Right renal cortex interstitium (tissue), 3 donors: ENCODE measurements at regions not wholly inside any gene's neighbourhood (a gene's known extent, or its start where the extent isn't known, plus 50 kb on each side); places are given as distances from the start of the nearest gene placed in this dataset.
"Not testable (repeated sequence)": the region's sequence is repeated elsewhere in the genome, so short reads cannot be mapped to it uniquely, and the experiment has no call there.

ENCODE experiments used
- DNase-seq, 3 donors: peaks; one replicate each; pipeline ENCODE4 v3.0.0-alpha.2; 2013; ENCODE audit warnings: low read depth in 3 of 3, low spot score in 2 of 3

DNA sequence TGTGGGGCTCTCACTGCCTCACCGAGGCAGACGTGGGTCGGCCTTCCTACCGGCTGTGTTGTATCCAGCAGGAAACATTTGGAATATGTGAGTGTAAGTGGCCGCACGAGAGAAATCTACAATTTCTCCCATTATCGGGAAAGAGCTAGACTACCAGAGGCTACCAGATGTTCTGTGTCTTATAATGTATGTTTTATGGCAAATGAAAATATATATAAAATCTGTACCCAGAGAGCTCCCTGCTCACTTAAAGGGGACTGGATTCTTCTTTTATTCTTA is 69.5 kb upstream of the PITX1 start:
- DNase-seq: peak in 1 of 3 donors; percentile 27

DNA sequence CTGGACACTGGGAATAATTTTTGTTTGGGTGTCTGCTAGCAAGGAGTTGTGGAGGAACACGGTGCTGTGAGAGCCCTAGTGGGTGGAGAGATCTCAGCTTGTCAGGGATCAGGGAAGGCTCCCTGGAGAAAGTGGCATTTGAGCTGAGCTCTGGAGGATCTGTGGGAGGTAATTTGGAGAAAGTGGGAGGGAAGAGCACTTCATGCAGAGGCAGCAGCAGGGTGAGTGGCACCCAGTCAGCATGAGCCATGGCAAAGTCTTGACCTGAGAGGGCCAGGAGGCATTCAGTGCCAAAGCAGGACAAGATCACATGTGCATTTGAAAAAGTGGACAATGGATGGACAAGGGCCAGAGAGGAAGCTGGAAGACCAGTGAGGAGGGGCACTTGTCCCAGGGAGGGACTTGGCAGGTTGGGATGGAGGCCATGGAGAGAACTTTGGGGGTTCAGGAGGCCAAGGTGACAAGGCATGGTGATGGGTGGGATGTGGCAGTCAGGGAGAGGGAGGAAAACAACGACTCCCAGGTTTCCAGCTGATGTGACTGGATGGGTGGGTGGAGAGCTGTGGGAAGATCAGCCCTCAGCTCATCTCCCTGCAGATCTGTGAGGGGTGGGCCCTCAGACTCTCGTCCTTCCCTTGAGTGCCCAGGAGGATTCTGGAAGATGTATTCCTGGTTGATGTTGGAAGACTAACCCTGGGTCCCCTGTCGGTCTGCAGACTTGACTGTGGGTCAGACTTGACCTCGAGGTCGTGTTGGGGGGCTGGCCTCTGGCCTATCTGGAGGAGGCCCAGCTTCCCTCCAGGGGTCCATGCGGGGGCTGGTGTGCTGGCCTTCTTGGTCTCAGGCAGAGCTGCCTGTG is 68.9 kb upstream of the PITX1 start:
- no peak for DNase-seq

DNA sequence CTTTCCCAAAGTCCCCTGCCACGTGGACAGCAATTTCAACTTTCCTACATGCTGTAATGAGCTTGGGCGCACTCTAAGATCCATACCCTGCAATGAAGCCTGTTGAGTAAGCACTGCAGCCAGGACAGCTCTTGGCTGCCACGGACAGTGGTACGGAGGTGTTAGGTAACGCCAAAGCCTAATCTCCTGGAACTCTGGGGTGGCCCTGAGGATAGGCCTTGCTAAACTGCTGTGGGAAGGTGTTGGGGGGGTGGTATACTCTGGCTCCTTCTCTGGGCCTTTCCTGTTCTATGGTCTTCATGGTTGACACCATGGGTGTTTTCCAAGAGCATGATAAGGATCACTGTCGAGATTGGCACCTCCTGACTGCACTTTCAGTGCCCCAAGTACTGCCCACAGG is 66.4 kb upstream of the PITX1 start:
- no peak for DNase-seq

DNA sequence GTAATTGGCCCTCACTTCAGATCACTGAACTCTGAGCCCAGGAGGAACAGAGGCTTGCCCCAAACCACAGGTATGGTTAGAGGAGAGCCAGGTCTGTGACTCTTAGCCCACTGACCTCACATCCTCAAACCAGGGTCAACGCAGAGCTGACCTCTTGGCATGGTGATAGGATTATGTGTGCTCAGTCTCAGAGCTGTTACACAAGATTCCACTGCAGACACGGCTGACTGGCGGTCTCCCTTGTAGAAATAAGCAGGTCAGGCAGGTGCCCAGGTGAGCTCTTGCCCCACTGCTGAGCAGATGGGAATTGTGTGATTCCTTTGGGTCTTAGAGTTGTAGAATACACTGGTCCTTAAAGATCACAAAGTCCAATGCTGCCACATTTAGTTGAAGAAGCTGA is 66.0 kb upstream of the PITX1 start:
- DNase-seq: no peak

DNA sequence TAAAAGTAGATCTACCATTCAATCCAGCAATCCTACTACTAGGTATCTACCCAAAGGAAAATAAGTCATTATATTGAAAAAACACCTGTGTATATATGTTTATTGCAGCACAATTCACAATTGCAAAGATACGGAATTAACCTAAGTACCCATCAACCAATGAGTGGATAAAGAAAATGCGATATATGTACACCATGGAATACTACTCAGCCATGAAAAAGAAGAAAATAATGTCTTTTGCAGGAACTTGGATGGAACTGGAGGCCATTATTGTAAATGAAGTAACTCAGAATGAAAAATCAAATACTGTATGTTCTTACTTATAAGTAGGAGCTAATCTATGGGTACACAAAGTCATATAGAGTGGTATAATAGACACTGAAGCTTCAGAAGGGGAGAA is 63.4 kb upstream of the PITX1 start:
- no peak for DNase-seq

DNA sequence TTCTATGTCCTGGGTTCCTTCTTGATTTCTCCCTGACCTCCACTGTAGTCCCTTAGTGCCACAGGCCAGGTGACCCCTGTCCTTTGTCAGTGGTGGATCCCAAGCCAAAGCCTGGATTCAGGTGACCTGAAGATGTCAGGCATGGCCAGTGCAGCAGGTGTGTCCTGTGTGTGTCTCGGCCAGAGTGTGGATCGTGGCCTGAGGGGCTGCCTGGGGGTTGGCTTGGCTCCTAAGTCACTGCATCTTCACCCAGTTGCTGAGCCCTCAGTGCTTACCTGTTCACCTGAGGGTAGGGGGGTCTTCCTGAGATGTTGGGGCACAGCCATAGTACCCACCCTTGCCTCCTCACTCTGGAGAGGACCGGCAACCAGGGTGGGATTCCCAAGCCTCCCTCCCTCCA is 61.8 kb upstream of the PITX1 start:
- no peak for DNase-seq

DNA sequence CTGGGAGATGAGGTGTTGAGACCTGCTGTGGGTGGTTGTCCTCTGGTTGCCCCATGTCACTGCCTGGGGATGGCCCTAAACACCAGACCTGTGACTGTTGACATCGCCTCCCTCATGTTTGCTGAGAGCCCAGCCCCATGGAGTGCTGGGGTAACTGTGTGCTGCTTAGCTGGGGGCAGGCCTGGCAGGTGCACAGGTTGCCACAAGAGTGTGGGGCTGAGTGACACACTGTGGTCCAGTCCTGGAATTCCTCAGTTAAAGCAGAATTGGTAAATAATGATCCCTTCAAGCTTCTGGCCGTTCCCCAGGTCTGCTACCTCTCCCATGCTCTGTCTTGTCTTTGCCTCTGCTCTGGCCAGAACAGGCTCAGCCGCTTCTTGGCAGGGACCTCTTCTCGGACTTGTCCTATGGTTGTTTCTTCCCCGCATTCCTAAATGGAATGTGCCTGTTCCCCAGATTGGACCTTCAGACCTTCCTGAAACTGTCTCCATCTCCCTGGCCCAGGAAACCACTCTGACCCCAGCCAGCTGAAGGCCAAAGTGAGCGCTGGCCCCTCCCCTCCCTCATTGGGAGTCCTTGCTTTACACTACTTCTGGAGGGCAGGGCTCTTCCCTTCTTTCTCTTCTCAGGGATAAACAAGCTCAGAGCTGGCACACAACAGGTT is 61.2 kb upstream of the PITX1 start:
- DNase-seq: no peak

DNA sequence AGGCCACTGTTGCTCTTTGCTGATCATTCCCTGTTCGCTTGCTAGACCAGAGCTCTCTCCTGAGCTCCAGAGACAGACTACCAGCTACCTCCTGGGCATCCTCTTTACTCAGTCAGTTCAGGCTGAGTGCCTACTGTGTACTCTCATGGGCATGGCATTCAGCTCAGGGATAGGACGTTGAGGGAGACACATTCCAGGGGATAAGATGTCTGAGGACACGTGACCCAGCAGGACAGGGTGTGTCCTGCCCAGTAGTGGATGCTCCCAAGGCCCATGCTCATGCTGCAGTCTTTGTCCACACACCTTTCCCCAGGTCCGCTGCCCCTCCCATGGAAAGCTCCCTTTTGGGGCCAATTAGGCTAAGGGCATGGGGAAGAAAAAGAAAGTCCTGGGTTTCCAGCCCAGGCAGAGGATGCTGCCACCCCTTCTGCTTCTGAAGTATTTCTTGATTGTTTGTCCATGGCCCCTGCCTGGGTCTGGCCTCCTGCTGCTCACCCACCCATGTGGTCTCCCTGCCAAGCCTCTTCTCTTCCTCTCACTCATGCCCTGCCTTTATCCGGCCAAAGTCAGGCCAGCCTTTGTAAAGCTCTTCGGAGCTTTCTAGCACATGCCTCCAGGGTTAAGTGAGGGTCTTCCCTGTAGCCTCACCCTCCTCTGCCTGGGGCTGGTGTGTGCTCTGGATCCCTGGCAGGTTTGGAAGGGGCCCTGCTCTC is 60.5 kb upstream of the PITX1 start:
- DNase-seq: no peak

DNA sequence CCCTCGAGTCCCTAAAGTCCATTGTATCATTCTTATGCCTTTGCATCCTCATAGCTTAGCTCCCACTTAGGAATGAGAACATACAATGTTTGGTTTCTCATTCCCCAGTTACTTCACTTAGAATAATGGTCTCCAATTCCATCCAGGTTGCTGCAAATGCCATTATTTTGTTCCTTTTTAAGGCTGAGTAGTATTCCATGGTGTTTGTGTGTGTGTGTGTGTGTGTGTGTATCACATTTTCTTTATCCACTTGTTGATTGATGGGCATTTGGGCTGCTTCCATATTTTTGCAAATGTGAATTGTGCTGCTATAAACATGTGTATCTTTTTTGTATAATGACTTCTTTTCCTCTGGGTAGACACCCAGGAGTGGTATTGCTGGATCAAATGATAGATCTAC is 59.5 kb upstream of the PITX1 start:
- DNase-seq: not testable (repeated sequence)

DNA sequence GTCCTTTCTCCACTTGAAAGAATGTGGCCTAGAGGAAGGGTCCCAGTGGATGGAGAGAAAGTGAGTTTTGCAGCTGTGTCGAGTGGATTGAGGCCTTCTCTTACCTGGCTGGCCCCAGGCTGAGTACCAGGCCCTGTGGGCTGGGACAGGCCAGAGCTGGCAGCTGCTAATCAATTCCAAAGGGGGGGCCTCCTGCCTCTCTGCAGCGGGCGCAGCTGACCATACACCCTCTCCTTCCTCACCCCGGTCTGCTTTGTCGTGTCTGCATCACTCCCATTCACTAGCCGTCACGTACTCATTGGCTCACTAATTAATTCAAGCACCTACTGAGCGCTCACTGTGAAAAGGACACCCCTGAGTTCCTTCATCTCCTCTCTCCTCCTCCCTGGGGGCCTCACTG is 58.4 kb upstream of the PITX1 start:
- no peak for DNase-seq

DNA sequence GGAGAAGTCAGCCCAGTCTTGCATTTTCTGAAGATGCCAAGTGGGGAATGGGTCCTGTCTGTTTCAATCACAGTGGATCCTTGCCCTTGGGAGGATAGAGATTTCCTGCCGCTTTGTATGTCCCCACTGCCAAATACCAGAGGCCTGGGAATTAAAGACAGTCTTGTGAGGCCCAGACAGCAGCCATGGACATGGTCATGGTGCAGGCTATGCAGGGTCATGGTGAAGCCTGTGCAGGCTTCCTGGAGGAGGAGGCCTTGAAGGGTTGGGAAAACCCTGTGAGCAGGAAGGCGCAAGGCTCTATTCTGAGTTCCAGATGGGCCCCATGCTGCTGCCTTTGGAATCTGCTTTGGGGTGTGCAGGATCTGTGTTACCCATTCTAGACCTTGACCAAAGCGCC is 57.3 kb upstream of the PITX1 start:
- no peak for DNase-seq

DNA sequence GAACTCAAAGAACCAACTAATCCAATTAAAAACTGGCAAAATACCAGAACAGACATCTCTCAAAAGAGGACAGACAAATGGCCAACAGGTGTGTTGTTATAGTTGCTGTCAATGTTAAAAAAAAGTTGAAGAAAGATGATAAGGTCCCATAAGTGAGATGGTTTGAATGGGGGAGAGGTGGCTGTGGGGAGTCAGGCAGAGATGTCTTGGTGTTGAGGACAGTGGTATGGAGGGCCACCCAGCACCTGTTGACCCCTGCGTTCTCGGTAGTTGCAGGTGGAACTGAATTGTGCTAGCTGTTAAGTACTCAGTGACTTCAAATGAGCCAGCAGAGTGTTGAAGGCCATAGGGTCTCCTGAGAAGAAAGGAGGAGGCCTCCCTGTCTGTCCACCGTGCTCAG is 55.9 kb upstream of the PITX1 start:
- DNase-seq: no peak

DNA sequence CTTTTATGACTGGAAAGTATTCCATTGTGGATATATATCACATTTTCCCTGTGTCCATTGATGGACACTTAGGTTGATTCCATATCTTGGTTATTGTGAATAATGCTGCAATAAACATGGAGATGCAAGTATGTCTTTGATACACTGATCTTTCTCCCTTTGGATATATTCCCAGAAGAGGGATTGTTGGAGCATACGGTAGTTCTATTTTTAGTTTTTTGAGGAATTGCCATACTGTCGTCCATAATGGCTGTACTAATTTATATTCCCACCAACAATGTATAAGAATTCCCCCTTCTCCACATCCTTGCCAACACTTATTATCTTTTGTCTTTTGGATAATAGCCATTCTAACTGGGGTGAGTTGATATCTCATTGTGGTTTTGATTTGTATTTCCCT is 54.9 kb upstream of the PITX1 start:
- DNase-seq: no peak

DNA sequence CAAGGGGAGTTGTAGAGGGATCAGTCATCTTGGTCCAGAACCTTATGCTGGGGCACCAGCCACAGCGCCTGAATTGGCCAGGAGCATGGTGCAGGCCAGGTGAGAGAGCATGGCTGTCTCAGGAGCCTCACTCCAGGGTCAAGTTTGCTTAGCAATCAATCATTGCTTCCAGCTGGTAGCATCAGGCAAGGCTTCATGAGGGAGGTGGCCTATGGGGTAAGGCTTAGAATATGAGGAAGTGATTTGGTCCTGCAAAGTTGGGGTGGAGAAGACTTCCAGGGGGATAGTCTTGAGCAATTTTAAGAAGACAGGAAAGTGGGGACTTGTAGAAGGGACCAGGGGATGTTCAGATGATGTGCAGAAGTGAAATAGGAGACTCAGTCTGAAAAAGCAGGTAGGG is 53.9 kb upstream of the PITX1 start:
- DNase-seq: no peak

DNA sequence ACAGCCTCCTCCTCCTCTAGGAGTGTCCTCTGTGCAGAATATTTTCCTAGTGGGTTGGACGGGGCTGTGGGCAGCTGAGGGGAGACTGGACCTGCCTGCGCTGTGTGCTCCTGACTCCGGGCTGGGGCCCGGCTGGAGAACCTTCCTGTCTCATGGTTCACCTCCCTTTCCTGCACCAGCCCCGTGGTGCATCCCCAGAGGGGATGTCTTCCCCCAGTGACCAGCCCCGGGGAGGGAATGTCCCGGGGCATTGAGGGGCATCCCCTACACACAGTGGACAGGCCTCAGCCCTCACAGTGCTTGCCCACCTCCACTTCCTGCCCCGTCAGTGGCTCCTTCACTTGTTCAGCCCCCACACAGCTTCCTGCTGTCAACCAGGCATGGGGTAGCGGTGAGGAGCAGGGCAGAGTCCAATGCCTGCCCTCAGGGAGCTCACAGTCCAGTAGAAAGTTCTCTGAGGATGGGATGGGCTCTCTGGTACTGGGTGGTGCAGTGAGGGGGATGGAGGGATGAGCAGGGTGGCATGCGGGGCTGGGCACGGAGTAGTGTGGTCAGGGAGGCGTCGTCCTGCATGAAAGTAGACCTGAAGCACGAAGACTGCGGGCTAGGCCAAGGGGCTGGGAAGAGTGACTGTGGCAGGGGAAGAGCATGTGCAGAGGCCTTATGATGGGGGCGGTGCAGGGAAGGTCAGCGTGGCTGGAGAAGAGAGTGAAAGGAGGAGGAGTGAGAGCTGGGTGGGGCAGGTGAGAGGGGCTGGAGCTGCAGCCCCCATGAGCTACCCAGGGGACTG is 52.1 kb upstream of the PITX1 start:
- no peak for DNase-seq

DNA sequence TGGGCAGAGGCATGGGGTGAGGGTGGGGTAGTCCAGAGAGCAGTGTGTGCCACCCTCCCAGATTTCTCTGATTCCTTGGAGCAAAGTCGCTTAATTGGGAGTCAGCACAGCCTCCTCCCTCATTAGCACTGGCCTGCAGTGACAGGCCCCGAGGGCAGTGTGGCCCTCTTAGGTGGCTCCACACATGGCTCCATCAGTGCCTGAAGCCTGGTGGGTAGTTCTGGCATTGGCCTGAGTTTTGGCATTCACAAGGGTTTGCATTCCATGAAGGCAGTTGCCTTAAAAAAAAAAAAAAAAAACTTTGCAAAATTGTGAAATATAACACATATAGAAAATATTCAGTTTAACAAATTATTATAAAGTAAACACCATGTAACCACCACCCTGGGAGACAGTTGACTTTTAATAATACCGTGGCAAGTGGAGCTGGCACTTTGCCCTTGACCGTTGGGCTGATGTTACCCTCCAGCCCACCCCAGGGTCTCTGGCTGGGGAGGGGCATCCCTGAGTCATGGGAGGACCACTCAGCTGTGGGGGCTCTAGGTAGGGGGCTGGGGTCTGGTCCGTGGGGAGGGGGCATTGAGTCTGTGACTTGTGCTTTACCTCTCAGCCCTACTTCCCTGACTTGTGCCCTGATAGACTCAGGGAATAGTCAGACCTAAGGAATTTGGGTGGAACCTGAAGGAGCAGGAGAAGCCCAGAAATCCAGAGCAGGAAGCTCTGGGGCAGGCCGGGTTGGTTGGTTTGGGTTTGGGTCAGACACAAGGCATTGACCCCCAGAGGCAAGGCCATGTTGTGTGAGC is 51.3 kb upstream of the PITX1 start:
- no peak for DNase-seq
